ENCODE measurements at regions not wholly inside any gene's neighbourhood (a gene's known extent, or its start where the extent isn't known, plus 50 kb on each side); places are given as distances from the start of the nearest gene placed in this dataset.

- TF ChIP-seq POLR2A (IDR thresholded peaks at IDR 0.05) (no peak), CTCF (IDR thresholded peaks at IDR 0.05) (no peak), EP300 (IDR thresholded peaks at IDR 0.05) (no peak)
Observed at GRCh38 chr12:46519407-46519806, 146.8 kb upstream of the SLC38A2 start.
